GM12878 (cell line): ENCODE measurements at regions not wholly inside any gene's neighbourhood (a gene's known extent, or its start where the extent isn't known, plus 50 kb on each side); places are given as distances from the start of the nearest gene placed in this dataset.

Source experiments
- ATAC-seq: fragments of 200-7000 bp; cut with Tn5 transposase; 3 replicates; pipeline ENCODE4 v1.9.1; 2020; ENCODE audit warnings: mild to moderate bottlenecking, moderate library complexity
- BruUV-seq: library from RNA; stranded (reverse); fragments of 400-500 nt; replicated peaks from 2 replicates; lab custom pipeline; 2021; lab: Mats Ljungman, UMichigan
- CTCF ChIA-PET: fragments of 300-600 bp; sonication (Branson Sonifier 250); formaldehyde crosslinking; extraction: SDS; loops from one replicate; lab custom pipeline; 2021; ENCODE audit warnings: inconsistent platforms; lab: Yijun Ruan, JAX
- POLR2A ChIA-PET: fragments of 350-600 bp; formaldehyde crosslinking; extraction: SDS; loops from one replicate; lab custom pipeline; 2021; ENCODE audit warnings: inconsistent platforms; lab: Charles Lee
- RAD21 ChIA-PET: fragments of 300-600 bp; sonication (Branson Sonifier 250); formaldehyde crosslinking; loops from one replicate; lab custom pipeline; 2023; ENCODE audit warnings: antibody characterized with exemption; ENCODE audit not compliant: unreplicated experiment; lab: Charles Lee
- SMC1A ChIA-PET: fragments of 300-600 bp; sonication (Branson Sonifier 250); formaldehyde crosslinking; loops from one replicate; lab custom pipeline; 2023; ENCODE audit not compliant: unreplicated experiment, uncharacterized antibody; lab: Charles Lee
- DNase-seq: peaks from one replicate; pipeline ENCODE4 v3.0.0-alpha.2; 2011; ENCODE audit warnings: low read depth, low spot score
- FAIRE-seq: peaks from 3 replicates; lab custom pipeline; 2011; peaks lifted over from hg19 to GRCh38; lab: Jason Lieb, UNC
- H2AFZ ChIP-seq: 2 replicates; pipeline ENCODE4 v1.6.0; 2011; ENCODE audit warnings: low read depth, low read length, control low read depth; ENCODE audit not compliant: control insufficient read depth
- H3K27ac ChIP-seq: 2 replicates; pipeline ENCODE4 v1.5.1; 2011; ENCODE audit warnings: control low read depth; ENCODE audit not compliant: control insufficient read depth, insufficient read depth
- H3K27me3 ChIP-seq, 2 experiments: replicated peaks in 1 of 2; 2 replicates each; pipeline versions ENCODE4 v1.6.0 to v1.6.1; 2011; ENCODE audit warnings: low read length in 1 of 2; ENCODE audit not compliant: control insufficient read depth in 2 of 2, insufficient read depth in 2 of 2
- H3K36me3 ChIP-seq, 2 experiments: 2 replicates each; pipeline ENCODE4 v1.5.1; 2011; ENCODE audit warnings: low read length in 1 of 2; ENCODE audit not compliant: control insufficient read depth in 2 of 2, insufficient read depth in 2 of 2
- H3K4me1 ChIP-seq: 2 replicates; pipeline ENCODE4 v1.6.1; 2011; ENCODE audit warnings: mild to moderate bottlenecking, low read length, moderate library complexity, mixed read lengths; ENCODE audit not compliant: control insufficient read depth, insufficient read depth
- H3K4me2 ChIP-seq: 2 replicates; pipeline ENCODE4 v1.6.0; 2011; ENCODE audit warnings: control low read depth; ENCODE audit not compliant: control insufficient read depth, insufficient read depth
- H3K4me3 ChIP-seq: fragments of 200-600 bp; sonication (generic); 2 replicates; pipeline ENCODE4 v1.5.1; 2016
- H3K79me2 ChIP-seq: 2 replicates; pipeline ENCODE4 v1.6.0; 2011; ENCODE audit warnings: low read length; ENCODE audit not compliant: control insufficient read depth, insufficient read depth
- H3K9ac ChIP-seq: 2 replicates; pipeline ENCODE4 v1.8.0; 2011; ENCODE audit warnings: low read length, control low read depth, mixed read lengths; ENCODE audit not compliant: control insufficient read depth, insufficient read depth
- H3K9me3 ChIP-seq: replicated peaks from 3 replicates; pipeline ENCODE4 v1.5.1; 2011; ENCODE audit warnings: mild to moderate bottlenecking, low read length; ENCODE audit not compliant: control insufficient read depth, insufficient read depth
- H4K20me1 ChIP-seq: 2 replicates; pipeline ENCODE4 v1.6.0; 2011; ENCODE audit not compliant: control insufficient read depth, insufficient read depth
- BACH1 ChIP-seq: fragments of 450-650 bp; IDR thresholded peaks from 2 replicates; pipeline ENCODE4 v1.6.1; 2017; ENCODE audit warnings: mild to moderate bottlenecking, borderline replicate concordance
- CBX5 ChIP-seq: sonication (generic); IDR thresholded peaks from 2 replicates; pipeline ENCODE4 v1.6.1; 2016; ENCODE audit warnings: low read depth, moderate library complexity, mild to moderate bottlenecking, inconsistent platforms
- DPF2 ChIP-seq: fragments of 450-650 bp; IDR thresholded peaks from 2 replicates; pipeline ENCODE4 v1.6.1; 2017; ENCODE audit warnings: mild to moderate bottlenecking
- EGR1 ChIP-seq, 2 experiments: IDR thresholded peaks; 1 replicate in 1 of 2; 2 replicates in 1 of 2; pipeline ENCODE4 v1.6.1; 2011 to 2012; ENCODE audit warnings: low read depth in 2 of 2, low read length in 2 of 2, borderline replicate concordance in 1 of 2, mild to moderate bottlenecking in 1 of 2, moderate library complexity in 1 of 2
- EP300 ChIP-seq, 2 experiments: fragments of 150-350 bp in 1 of 2; IDR thresholded peaks; 2 replicates each; pipeline ENCODE4 v1.6.1; 2011 to 2012; ENCODE audit warnings: low read depth in 2 of 2, low read length in 2 of 2, borderline replicate concordance in 1 of 2, improper control_type of control experiment in 1 of 2, inconsistent platforms in 1 of 2; ENCODE audit not compliant: control insufficient read depth in 1 of 2
- HCFC1 ChIP-seq: fragments of 150-350 bp; IDR thresholded peaks from 2 replicates; pipeline ENCODE4 v1.6.1; 2014; ENCODE audit warnings: low read length
- JUNB ChIP-seq: IDR thresholded peaks from 2 replicates; pipeline ENCODE4 v1.6.1; 2016; ENCODE audit warnings: antibody characterized with exemption, mild to moderate bottlenecking
- JUND ChIP-seq: IDR thresholded peaks from 2 replicates; pipeline ENCODE4 v1.6.1; 2012; ENCODE audit warnings: low read depth, mild to moderate bottlenecking, low read length, improper control_type of control experiment, moderate library complexity
- MXI1 ChIP-seq: fragments of 150-350 bp; IDR thresholded peaks from 2 replicates; pipeline ENCODE4 v1.6.1; 2011; ENCODE audit warnings: low read depth, mild to moderate bottlenecking, inconsistent platforms, low read length, improper control_type of control experiment
- POLR2A ChIP-seq: IDR thresholded peaks from 2 replicates; pipeline ENCODE4 v1.6.1; 2011; ENCODE audit warnings: low read depth, mild to moderate bottlenecking, low read length
- RBBP5 ChIP-seq: fragments of 200-600 bp; sonication (generic); conservative IDR thresholded peaks from 2 replicates; pipeline ENCODE4 v1.6.1; 2016
- RUNX3 ChIP-seq: IDR thresholded peaks from 2 replicates; pipeline ENCODE4 v1.6.1; 2012; ENCODE audit warnings: low read length, inconsistent platforms
- SIX5 ChIP-seq: IDR thresholded peaks from 2 replicates; pipeline ENCODE4 v1.6.1; 2011; ENCODE audit warnings: mild to moderate bottlenecking, low read depth, low read length, moderate library complexity; ENCODE audit not compliant: severe bottlenecking
- SMARCA5 ChIP-seq: fragments of 450-650 bp; IDR thresholded peaks from 2 replicates; pipeline ENCODE4 v1.6.1; 2017; ENCODE audit warnings: mild to moderate bottlenecking
- STAT1 ChIP-seq: fragments of 450-650 bp; conservative IDR thresholded peaks from 2 replicates; pipeline ENCODE4 v1.6.1; 2014; ENCODE audit warnings: antibody characterized with exemption, mild to moderate bottlenecking
- TCF7 ChIP-seq: IDR thresholded peaks from 2 replicates; pipeline ENCODE4 v1.6.1; 2014; ENCODE audit warnings: antibody characterized with exemption, borderline replicate concordance
- WGBS: methylation state at CpG from one replicate; pipeline ENCODE4 v1.1.6; 2016; ENCODE audit warnings: low lambda C conversion rate; ENCODE audit not compliant: insufficient replicate concordance, insufficient coverage; ENCODE audit errors: missing lambda C conversion rate; 5-methylcytosine and 5-hydroxymethylcytosine counted together
- in situ Hi-C: fragments of 300-500 bp; cut with MboI; formaldehyde crosslinking; loops from 9 replicates; pipeline ENCODE4 v1.14.3; 2018; ENCODE audit warnings: mixed read lengths
- intact Hi-C: fragments of 100-400 bp; cut with micrococcal nuclease; formaldehyde crosslinking; loops from one replicate; pipeline ENCODE4 v1.14.2; 2022; ENCODE audit not compliant: unreplicated experiment
- TF ChIP-seq, protein P1 (sequence below): IDR thresholded peaks from 2 replicates; pipeline ENCODE4 v1.6.1; 2011; ENCODE audit warnings: borderline replicate concordance, low read depth, mild to moderate bottlenecking, moderate library complexity, mixed read lengths, low read length; ENCODE audit not compliant: insufficient read depth; ENCODE audit errors: extremely low read length
- TF ChIP-seq, protein P2 (sequence below): fragments of 450-650 bp; formaldehyde crosslinking; IDR thresholded peaks from 2 replicates; pipeline ENCODE4 v1.4.0; 2022; ENCODE audit warnings: mild to moderate bottlenecking, moderate library complexity

DNA sequence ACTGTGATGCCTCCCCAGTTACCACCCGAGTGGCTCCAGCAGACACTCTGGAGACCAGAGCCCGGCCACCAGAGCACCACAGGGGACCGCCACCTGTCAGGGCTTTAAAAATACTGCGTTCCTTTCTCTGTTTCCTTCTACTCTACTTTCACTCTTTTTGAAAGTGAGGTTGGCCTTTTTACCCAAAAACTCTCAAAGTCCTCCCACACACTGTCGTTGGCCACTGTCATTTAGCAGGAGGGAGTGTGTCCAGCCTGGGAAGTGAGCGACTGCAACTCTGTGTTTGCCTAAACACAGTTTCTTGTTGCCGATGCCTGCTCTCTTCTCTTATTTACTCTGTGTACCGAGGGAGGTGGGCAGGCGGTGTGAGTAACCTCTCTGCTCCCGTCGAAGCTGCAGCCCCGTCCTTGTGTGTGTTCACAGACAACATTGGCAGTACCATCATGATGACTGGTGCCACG lies 90.8 kb upstream of the CLDN5 start (continued):
- TF ChIP-seq HCFC1 (no peak), STAT1 (no peak), EGR1 (IDR thresholded peaks at IDR 0.05; ENCODE audit: borderline replicate concordance in 1 of 2, low read depth in 2 of 2, low read length in 2 of 2) (no peak)
- TF ChIP-seq, protein P1, sequence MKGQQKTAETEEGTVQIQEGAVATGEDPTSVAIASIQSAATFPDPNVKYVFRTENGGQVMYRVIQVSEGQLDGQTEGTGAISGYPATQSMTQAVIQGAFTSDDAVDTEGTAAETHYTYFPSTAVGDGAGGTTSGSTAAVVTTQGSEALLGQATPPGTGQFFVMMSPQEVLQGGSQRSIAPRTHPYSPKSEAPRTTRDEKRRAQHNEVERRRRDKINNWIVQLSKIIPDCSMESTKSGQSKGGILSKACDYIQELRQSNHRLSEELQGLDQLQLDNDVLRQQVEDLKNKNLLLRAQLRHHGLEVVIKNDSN: no peak

DNA sequence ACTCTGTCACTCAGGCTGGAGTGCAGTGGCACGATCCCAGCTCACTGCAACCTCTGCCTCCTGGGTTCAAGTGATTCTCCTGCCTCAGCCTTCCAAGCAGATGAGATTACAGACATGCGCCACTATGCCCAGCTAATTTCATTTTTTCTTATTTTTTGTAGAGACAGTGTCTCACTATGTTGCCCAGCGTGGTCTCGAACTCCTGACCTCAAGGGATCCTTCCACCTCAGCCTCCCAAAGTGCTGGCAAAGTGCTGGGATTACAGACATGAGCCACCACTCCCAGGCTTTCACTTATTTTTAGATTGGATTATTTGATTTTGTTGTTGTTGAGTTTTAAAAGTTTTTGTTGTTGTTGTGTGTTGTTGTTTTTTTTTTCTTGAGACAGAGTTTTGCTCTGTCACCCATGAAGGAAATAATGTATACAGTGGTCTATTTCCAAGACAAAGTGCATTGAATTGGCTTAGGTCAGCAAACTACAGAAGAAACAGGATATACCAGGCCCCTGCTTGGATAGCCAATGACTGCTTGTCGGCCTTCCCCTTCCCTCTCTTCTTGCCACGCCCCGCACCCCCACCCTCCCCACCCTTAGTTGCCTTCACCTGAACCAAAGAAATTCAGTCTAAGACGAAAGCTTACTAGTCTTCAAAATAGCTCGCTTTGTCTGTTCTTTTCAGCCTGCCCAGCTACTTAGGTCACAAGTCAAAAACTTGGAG lies 91.8 kb upstream of the CLDN5 start:
- peaks cover 36% of the 10 kb centered on the region for H3K4me1 ChIP-seq
- no peaks in the 10 kb centered on the region for H3K9me3 ChIP-seq
- no TSS peak for BruUV-seq
- in situ Hi-C loops: no loop called here
- POLR2A ChIA-PET: interaction anchor here (0.6 to 0.7 kb wide), 2 partner anchors 193 to 421 kb away, joined by 5 to 7 read pairs; no protein-coding TSS in a partner anchor
- 96% methylated on average over 6 of the region's 9 CpGs for WGBS
- SMC1A ChIA-PET: interaction anchor here (0.6 kb wide), 1 partner anchor 16 kb away, joined by 3 read pairs; no protein-coding TSS in a partner anchor
- no peak overlapping the region for H3K4me3 ChIP-seq
- intact Hi-C loops: no loop called here
- H2AFZ ChIP-seq: no peak overlapping the region
- H3K27ac ChIP-seq: no peak overlapping the region
- no peak overlapping the region for H3K9ac ChIP-seq
- no peaks in the 10 kb centered on the region for H3K27me3 ChIP-seq
- DNase-seq: no peak
- ATAC-seq: no peak
- H4K20me1 ChIP-seq: no peaks in the 10 kb centered on the region
- RAD21 ChIA-PET: no interaction called here
- no peak overlapping the region for H3K4me2 ChIP-seq
- no peak for FAIRE-seq
- no peaks in the 10 kb centered on the region for H3K79me2 ChIP-seq
- CTCF ChIA-PET: interaction anchor here (1.1 to 1.9 kb wide), 2 partner anchors 14 to 88 kb away, joined by 4 read pairs; no protein-coding TSS in a partner anchor
- H3K36me3 ChIP-seq: no peaks in the 10 kb centered on the region
- no peak for TF ChIP-seq JUNB
- no peak for TF ChIP-seq DPF2
- TF ChIP-seq MXI1: no peak
- no peak for TF ChIP-seq TCF7
- no peak for TF ChIP-seq SIX5
- TF ChIP-seq POLR2A: no peak
- no peak for TF ChIP-seq CBX5
- no peak for TF ChIP-seq EP300 (IDR thresholded peaks at IDR 0.05; ENCODE audit: borderline replicate concordance in 1 of 2, control insufficient read depth in 1 of 2, low read depth in 2 of 2, low read length in 2 of 2)
- TF ChIP-seq BACH1: no peak
- no peak for TF ChIP-seq SMARCA5
- TF ChIP-seq RUNX3: no peak
- no peak for TF ChIP-seq RBBP5
- TF ChIP-seq, protein P2, sequence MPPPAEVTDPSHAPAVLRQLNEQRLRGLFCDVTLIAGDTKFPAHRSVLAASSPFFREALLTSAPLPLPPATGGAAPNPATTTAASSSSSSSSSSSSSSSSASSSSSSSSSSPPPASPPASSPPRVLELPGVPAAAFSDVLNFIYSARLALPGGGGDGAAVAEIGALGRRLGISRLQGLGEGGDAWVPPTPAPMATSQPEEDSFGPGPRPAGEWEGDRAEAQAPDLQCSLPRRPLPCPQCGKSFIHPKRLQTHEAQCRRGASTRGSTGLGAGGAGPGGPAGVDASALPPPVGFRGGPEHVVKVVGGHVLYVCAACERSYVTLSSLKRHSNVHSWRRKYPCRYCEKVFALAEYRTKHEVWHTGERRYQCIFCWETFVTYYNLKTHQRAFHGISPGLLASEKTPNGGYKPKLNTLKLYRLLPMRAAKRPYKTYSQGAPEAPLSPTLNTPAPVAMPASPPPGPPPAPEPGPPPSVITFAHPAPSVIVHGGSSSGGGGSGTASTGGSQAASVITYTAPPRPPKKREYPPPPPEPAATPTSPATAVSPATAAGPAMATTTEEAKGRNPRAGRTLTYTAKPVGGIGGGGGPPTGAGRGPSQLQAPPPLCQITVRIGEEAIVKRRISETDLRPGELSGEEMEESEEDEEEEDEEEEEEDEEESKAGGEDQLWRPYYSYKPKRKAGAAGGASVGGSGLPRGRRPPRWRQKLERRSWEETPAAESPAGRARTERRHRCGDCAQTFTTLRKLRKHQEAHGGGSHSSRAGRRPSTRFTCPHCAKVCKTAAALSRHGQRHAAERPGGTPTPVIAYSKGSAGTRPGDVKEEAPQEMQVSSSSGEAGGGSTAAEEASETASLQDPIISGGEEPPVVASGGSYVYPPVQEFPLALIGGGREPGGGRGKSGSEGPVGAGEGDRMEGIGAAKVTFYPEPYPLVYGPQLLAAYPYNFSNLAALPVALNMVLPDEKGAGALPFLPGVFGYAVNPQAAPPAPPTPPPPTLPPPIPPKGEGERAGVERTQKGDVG: no peak
- no peak for TF ChIP-seq HCFC1
- TF ChIP-seq JUND: no peak
